Dedifferentiated amniotic fluid mesenchymal stem cell (primary cell): ENCODE measurements at regions not wholly inside any gene's neighbourhood (a gene's known extent, or its start where the extent isn't known, plus 50 kb on each side); places are given as distances from the start of the nearest gene placed in this dataset.
"Not testable (repeated sequence)": the region's sequence is repeated elsewhere in the genome, so short reads cannot be mapped to it uniquely, and the experiment has no call there.

Experiments
- DNase-seq: peaks from one replicate; pipeline ENCODE4 v3.0.0-alpha.2; 2016; ENCODE audit errors: extremely low spot score

GRCh38 chr1:186775881-186776560 lies 52.7 kb upstream of the PLA2G4A start:
- DNase-seq, result no peak

- no peak for DNase-seq
Observed at GRCh38 chr1:186775036-186775435, 53.7 kb upstream of the PLA2G4A start.

GRCh38 chr1:186772228-186772627 lies 56.5 kb upstream of the PLA2G4A start:
- DNase-seq, result no peak

DNA sequence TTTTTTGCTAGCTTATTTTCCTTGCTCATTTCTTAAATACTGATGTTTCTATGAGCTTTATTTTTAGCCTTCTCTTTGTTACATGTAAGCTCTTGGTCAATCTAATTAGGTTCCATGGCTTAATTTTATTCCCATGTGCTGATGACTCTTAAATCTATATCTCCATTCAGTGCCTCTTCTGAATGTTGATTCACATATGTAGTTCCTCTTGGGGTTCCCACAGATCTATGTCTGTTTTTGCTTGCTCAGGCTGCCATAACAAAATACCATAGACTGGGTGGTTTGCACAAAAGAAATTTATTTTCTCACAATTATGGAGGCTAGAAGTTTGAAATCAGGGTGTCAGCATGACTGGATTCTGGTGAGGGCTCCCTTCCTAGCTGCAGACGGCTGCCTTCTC lies 58.3 kb upstream of the PLA2G4A start:
- no peak for DNase-seq

DNA sequence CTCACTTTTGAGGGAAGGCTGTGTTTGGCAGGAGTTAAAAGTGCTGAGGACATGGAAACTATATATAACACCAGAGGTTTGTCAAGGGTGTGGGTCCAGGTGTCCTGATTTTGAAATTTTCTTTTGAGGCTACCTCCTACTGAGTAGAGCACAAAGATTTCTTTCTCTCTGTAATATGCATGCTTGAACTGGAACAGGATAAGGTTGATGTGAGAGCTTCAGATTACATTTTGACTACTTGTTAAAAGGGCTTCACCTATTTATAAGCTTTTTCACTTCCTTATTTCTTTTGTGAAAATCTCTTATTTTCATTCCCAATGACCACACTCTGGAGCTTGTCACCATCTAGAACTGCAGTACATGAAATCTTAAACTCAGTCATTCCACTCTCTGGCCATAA lies 59.8 kb upstream of the PLA2G4A start:
- no peak for DNase-seq

DNA sequence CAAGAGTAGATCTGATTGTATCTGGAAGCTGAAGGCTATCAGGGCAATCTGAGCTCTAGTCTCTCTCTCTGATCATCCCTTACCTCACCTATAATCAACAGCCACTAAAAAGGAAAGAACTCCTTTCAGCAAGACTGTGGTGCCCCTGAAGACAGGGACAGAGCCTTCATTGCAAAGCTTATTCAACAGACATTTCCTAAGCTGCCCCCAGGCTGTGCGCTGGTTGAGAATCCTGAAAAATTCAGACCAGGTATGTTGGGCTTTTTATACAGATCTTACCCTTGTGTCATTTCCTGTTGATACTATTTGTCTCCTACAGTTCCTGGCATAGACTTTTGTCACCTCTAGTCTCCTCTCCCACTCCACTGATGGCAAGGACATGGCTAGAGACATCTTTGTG lies 63.3 kb upstream of the PLA2G4A start:
- DNase-seq, result no peak

DNA sequence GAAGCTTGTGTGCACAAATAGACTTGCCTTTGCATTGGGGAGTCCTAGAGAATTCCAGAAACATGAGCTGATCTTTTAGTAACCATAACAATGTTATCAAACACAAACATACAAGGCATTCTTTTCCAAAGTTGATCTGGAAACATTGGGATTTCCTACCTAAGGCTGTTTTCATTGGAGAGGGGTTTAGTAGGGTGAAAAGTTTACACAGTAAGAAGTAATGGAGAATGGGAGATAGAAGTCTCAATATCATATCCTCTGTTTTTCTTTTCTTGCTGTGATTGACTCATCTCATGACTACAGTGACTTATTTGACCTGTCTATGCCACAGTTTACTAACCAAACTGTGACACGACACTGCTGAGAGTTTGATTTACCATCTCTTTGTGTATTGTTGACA lies 65.6 kb upstream of the PLA2G4A start:
- DNase-seq, result peak; percentile 44

- no peak for DNase-seq
Observed at GRCh38 chr1:186762653-186763052, 66.1 kb upstream of the PLA2G4A start.

GRCh38 chr1:186761358-186761757 lies 67.4 kb upstream of the PLA2G4A start:
- no peak for DNase-seq

GRCh38 chr1:186760446-186760845 lies 68.3 kb upstream of the PLA2G4A start:
- no peak for DNase-seq

- not testable (repeated sequence) for DNase-seq
Observed at GRCh38 chr1:186758896-186759606, 69.7 kb upstream of the PLA2G4A start.

GRCh38 chr1:186757851-186758250 lies 70.9 kb upstream of the PLA2G4A start:
- no peak for DNase-seq

DNA sequence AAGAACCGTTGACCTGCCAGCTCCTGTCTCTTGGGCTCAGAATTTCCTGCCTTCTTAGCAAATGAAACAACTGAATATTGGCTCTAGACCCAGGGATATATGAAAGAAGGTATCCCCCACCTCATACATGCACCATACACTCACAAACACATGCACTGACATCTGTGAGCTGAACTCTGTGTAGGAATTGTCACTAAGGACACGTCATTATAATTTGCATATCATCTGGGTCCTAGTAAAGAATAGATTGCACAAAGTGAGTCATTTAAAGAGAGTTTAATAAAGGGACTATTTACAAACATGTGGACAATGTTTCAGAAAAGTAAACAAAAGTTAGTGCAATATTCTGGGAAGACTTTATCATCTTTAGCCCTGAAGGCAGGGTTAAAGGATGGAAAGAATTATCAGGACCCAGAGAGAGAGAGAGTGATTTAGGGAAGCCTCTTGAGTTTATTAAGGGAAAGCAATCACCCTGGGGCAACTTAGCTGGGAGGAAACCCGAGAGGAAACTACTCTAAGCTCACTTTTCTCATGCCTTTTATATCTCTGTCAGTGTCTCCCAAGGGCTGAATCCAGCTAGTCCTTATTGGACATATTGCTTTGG lies 74.1 kb upstream of the PLA2G4A start:
- DNase-seq, result no peak

- DNase-seq, result no peak
Observed at GRCh38 chr1:186753241-186753640, 73.0 kb upstream of the PTGS2 start.

GRCh38 chr1:186750257-186750656 lies 70.0 kb upstream of the PTGS2 start:
- peak; percentile 51 for DNase-seq

DNA sequence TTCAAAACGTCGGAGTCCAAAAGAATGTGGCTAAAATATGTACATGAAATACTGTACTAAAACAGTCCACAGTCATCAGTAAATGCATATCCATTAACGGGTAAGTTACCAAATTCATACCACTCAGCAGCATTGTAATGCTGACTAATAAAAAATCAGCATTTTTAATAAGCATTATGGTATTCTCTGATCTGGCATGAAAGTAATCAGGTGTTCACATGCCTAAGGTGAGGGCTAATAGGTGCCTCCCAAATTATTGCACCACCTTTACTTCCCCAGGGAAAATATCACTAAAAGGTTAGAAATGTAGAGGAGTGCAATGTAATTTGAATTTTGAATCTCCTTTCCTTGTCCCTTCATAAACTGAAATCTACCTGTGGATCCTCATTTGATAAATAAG lies 69.6 kb upstream of the PTGS2 start:
- DNase-seq, result no peak

DNA sequence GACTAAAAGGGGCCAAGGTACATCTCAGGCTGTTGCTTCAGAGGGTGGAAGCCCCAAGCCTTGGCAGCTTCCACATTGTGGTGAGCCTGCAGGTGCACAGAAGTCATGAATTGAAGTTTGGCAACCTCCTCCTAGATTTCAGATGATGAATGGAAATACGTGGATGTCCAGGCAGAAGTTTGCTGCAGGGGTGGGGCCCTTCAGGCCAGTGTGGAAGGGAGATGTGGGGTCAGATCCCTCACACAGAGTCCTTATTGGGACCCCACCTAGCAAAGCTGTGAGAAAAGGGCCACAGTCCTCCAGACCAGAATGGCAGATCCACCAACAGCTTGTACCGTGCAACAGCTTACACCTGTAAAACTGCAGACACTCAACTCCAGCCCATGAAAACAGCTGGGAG lies 67.4 kb upstream of the PTGS2 start:
- no peak for DNase-seq

- no peak for DNase-seq
Observed at GRCh38 chr1:186745531-186746146, 65.4 kb upstream of the PTGS2 start.

DNA sequence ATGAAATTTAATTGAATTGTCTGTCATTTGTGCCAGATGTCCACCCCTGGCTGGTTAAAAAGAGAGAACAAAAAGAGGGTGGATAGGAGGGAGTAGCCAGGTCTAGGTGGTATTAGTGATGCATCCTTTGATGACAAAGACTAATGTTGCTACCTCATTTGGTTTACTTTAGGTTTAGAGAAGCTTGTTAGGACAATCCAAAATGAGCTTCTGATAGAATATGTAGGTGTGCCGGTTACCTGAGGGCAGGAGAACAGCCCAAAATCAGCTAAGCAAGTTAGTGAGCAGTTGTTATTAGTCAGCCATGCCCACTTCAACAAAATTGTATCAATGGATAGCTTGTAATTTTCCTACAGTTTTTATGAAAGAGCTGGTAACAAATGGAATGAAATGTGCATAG lies 61.4 kb upstream of the PTGS2 start:
- no peak for DNase-seq

DNA sequence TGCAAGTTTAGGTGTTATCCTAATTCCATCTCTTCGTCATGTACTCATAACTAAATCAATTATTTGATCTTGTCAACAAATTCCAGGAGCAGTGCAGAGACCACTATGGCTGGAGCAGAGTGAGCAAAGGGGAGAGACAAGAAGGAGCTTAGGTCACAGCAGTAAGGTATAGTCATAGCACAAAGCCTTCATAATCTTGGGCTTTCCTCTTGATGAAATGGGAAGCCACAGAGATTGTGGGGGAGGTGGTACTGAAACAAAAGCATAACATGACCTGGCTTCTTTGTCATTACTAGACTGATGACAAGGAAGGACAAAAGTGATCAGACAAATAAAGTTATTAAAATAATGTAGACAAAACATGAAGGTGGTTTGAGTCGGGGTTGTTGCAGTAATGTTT lies 60.1 kb upstream of the PTGS2 start:
- DNase-seq, result no peak

- DNase-seq, result no peak
Observed at GRCh38 chr1:186739515-186739914, 59.3 kb upstream of the PTGS2 start.

DNA sequence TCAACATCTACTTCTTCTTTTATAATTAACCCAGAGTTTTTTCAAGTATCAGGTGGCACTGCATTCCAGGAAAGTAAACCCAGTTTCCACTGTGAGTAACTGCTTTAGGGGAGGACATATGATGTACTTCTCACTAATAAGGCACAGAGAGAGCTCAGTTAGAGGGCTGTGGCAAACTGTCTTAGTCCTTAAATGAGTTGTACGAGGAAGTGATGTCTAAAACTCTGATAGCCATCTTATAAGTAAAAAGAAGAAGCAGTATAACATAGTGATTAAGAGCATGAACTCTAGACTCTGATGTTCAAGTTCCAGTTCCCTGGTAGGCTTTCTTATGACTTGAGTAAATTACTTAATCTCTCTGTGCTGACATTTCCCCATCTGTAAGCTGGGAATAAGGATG lies 58.7 kb upstream of the PTGS2 start:
- no peak for DNase-seq
